H9 (cell line): ENCODE measurements at regions not wholly inside any gene's neighbourhood (a gene's known extent, or its start where the extent isn't known, plus 50 kb on each side); places are given as distances from the start of the nearest gene placed in this dataset.

ENCODE experiments used
- DNase-seq: peaks from one replicate; pipeline ENCODE4 v3.0.0-alpha.2; 2017
- H2AFZ ChIP-seq: one replicate; pipeline ENCODE4 v1.6.1; 2013; ENCODE audit warnings: mild to moderate bottlenecking, low read length, control low read depth, moderate library complexity
- H2AK5ac ChIP-seq: 2 replicates; pipeline ENCODE4 v1.6.1; 2013; ENCODE audit warnings: low read length, control low read depth, mixed read lengths; ENCODE audit not compliant: insufficient read length
- H2BK120ac ChIP-seq: one replicate; pipeline ENCODE4 v1.6.1; 2013; ENCODE audit warnings: low read depth, mild to moderate bottlenecking, low read length, control low read depth, inconsistent platforms; ENCODE audit not compliant: poor library complexity, severe bottlenecking
- H2BK12ac ChIP-seq: 2 replicates; pipeline ENCODE4 v1.6.1; 2013; ENCODE audit warnings: low read length, control low read depth, mixed read lengths, low read depth; ENCODE audit not compliant: insufficient read length
- H2BK15ac ChIP-seq: 2 replicates; pipeline ENCODE4 v1.6.1; 2013; ENCODE audit warnings: low read depth, low read length, control low read depth
- H2BK20ac ChIP-seq: one replicate; pipeline ENCODE4 v1.6.1; 2013; ENCODE audit warnings: low read depth, mild to moderate bottlenecking, low read length, control low read depth, inconsistent platforms; ENCODE audit not compliant: poor library complexity, severe bottlenecking
- H2BK5ac ChIP-seq: 2 replicates; pipeline ENCODE4 v1.6.1; 2013; ENCODE audit warnings: low read length, control low read depth, mixed read lengths; ENCODE audit not compliant: insufficient read length
- H3K14ac ChIP-seq: 2 replicates; pipeline ENCODE4 v1.6.1; 2013; ENCODE audit warnings: low read length, control low read depth; ENCODE audit not compliant: insufficient read depth
- H3K18ac ChIP-seq: 2 replicates; pipeline ENCODE4 v1.6.1; 2013; ENCODE audit warnings: low read depth, mild to moderate bottlenecking, mixed read lengths, low read length, control low read depth; ENCODE audit not compliant: insufficient read length
- H3K23ac ChIP-seq: 2 replicates; pipeline ENCODE4 v1.6.1; 2013; ENCODE audit warnings: low read length, control low read depth, mixed read lengths, low read depth; ENCODE audit not compliant: insufficient read length
- H3K23me2 ChIP-seq: 2 replicates; pipeline ENCODE4 v1.6.1; 2013; ENCODE audit warnings: low read depth, mild to moderate bottlenecking, mixed read lengths, low read length, control low read depth; ENCODE audit not compliant: insufficient read length, poor library complexity, severe bottlenecking
- H3K27ac ChIP-seq: 2 replicates; pipeline ENCODE4 v1.5.1; 2013; ENCODE audit warnings: low read length, control low read depth, mixed read lengths, low read depth; ENCODE audit not compliant: insufficient read length
- H3K27me3 ChIP-seq: 2 replicates; pipeline ENCODE4 v1.6.1; 2013; ENCODE audit warnings: low read length, control low read depth, inconsistent platforms; ENCODE audit not compliant: insufficient read depth
- H3K4ac ChIP-seq: 2 replicates; pipeline ENCODE4 v1.6.1; 2013; ENCODE audit warnings: low read depth, mild to moderate bottlenecking, control low read depth, inconsistent platforms, low read length, moderate library complexity
- H3K4me1 ChIP-seq: 2 replicates; pipeline ENCODE4 v1.6.1; 2013; ENCODE audit warnings: low read length, control low read depth, inconsistent platforms; ENCODE audit not compliant: insufficient read depth
- H3K4me2 ChIP-seq: 2 replicates; pipeline ENCODE4 v1.6.1; 2013; ENCODE audit warnings: low read length, control low read depth, mixed read lengths; ENCODE audit not compliant: insufficient read length, insufficient read depth
- H3K56ac ChIP-seq: 2 replicates; pipeline ENCODE4 v1.6.1; 2013; ENCODE audit warnings: low read depth, mild to moderate bottlenecking, mixed read lengths, low read length, control low read depth; ENCODE audit not compliant: insufficient read length
- H3K79me1 ChIP-seq: 2 replicates; pipeline ENCODE4 v1.6.1; 2013; ENCODE audit warnings: low read depth, mild to moderate bottlenecking, moderate library complexity, low read length, control low read depth, inconsistent platforms; ENCODE audit not compliant: insufficient read depth, poor library complexity, severe bottlenecking
- H3K79me2 ChIP-seq: 2 replicates; pipeline ENCODE4 v1.6.1; 2013; ENCODE audit warnings: low read length, control low read depth, inconsistent platforms; ENCODE audit not compliant: insufficient read depth
- H3K9ac ChIP-seq: 2 replicates; pipeline ENCODE4 v1.6.1; 2013; ENCODE audit warnings: low read length, control low read depth, mixed read lengths; ENCODE audit not compliant: insufficient read length; ENCODE audit errors: extremely low read depth
- H3K9me3 ChIP-seq: one replicate; pipeline ENCODE4 v1.6.1; 2013; ENCODE audit warnings: low read depth, low read length, inconsistent platforms; ENCODE audit not compliant: control insufficient read depth
- H3T11ph ChIP-seq: one replicate; pipeline ENCODE4 v1.6.1; 2013; ENCODE audit warnings: mild to moderate bottlenecking, low read length, control low read depth, inconsistent platforms
- H4K20me1 ChIP-seq: one replicate; pipeline ENCODE4 v1.6.1; 2013; ENCODE audit not compliant: control insufficient read depth, insufficient read length, insufficient read depth
- H4K5ac ChIP-seq: 2 replicates; pipeline ENCODE4 v1.6.1; 2013; ENCODE audit warnings: low read depth, mild to moderate bottlenecking, mixed read lengths, low read length, control low read depth; ENCODE audit not compliant: insufficient read length
- H4K8ac ChIP-seq: replicated peaks from 2 replicates; pipeline ENCODE4 v1.6.1; 2013; ENCODE audit warnings: low read length, control low read depth, mixed read lengths, low read depth; ENCODE audit not compliant: insufficient read length
- H4K91ac ChIP-seq: 2 replicates; pipeline ENCODE4 v1.6.1; 2013; ENCODE audit warnings: low read depth, mild to moderate bottlenecking, moderate library complexity, mixed read lengths, low read length, control low read depth; ENCODE audit not compliant: insufficient read length
- H3K27ac Mint-ChIP-seq, 3 experiments: 2 replicates in 2 of 3; 3 replicates in 1 of 3; pipeline ENCODE4 v1.8.0; 2020 to 2021; ENCODE audit warnings: mixed read lengths in 3 of 3, mild to moderate bottlenecking in 1 of 3, moderate library complexity in 1 of 3
- H3K27me3 Mint-ChIP-seq: 2 replicates; pipeline ENCODE4 v1.8.0; 2021; ENCODE audit warnings: low read depth, mild to moderate bottlenecking, moderate library complexity, mixed read lengths
- H3K36me3 Mint-ChIP-seq, 3 experiments: 2 replicates in 2 of 3; 3 replicates in 1 of 3; pipeline ENCODE4 v1.8.0; 2020 to 2021; ENCODE audit warnings: low read depth in 3 of 3, mixed read lengths in 3 of 3; ENCODE audit not compliant: insufficient read depth in 1 of 3
- H3K4me1 Mint-ChIP-seq, 2 experiments: 2 replicates each; pipeline ENCODE4 v1.8.0; 2020; ENCODE audit warnings: mixed read lengths in 2 of 2
- H3K4me3 Mint-ChIP-seq, 2 experiments: 2 replicates in 1 of 2; 3 replicates in 1 of 2; pipeline ENCODE4 v1.8.0; 2020 to 2021; ENCODE audit warnings: mild to moderate bottlenecking in 2 of 2, mixed read lengths in 2 of 2, moderate library complexity in 1 of 2
- H3K9me3 Mint-ChIP-seq, 2 experiments: 2 replicates in 1 of 2; 3 replicates in 1 of 2; pipeline ENCODE4 v1.8.0; 2020; ENCODE audit warnings: mild to moderate bottlenecking in 2 of 2, mixed read lengths in 2 of 2, moderate library complexity in 1 of 2
- CTCF ChIP-seq: fragments of 200-600 bp; sonication (generic); conservative IDR thresholded peaks from 3 replicates; pipeline ENCODE4 v1.8.0; 2021; ENCODE audit warnings: antibody characterized with exemption, mild to moderate bottlenecking
- WGBS: extraction: QIAGEN DNeasy Blood & Tissue Kit; methylation state at CpG from one replicate; pipeline ENCODE4 v1.1.7; 2013; ENCODE audit warnings: missing lambda C conversion rate, low lambda C conversion rate, mixed read lengths; ENCODE audit not compliant: insufficient read length; ENCODE audit errors: extremely low coverage; 5-methylcytosine and 5-hydroxymethylcytosine counted together

DNA sequence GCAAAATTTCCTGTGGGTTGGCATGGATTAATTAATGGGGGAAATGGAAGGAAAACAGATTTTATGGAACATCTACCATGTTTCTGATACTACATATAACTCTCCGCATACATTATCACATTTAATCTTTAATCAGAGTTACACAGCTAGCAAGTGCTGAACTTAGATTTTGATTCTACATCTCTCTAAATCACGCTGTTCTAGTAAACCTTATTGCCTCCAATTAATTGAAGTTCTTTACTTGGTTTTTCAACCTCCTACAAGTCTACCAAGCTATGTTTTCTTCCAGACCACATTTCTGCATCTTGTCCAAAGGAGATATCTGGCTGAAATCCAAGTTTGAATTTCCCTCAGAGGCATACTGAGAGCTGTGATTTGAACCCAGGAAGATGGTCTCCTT lies 125.8 kb upstream of the GAREM1 start:
- H3K27ac ChIP-seq, result no peak overlapping the region
- H3K4me3 Mint-ChIP-seq, result no peak overlapping the region
- no peaks in the 10 kb centered on the region for H4K20me1 ChIP-seq
- no peak overlapping the region for H3K27ac Mint-ChIP-seq
- H4K91ac ChIP-seq, result no peak overlapping the region
- H3K9me3 ChIP-seq, result no peaks in the 10 kb centered on the region
- no peaks in the 10 kb centered on the region for H3K23me2 ChIP-seq
- no peak overlapping the region for H3K4me2 ChIP-seq
- no peak overlapping the region for H3T11ph ChIP-seq
- no peak overlapping the region for H3K9ac ChIP-seq
- H3K79me2 ChIP-seq, result no peaks in the 10 kb centered on the region
- no peak overlapping the region for H3K56ac ChIP-seq
- H2BK12ac ChIP-seq, result no peak overlapping the region
- H3K4me1 ChIP-seq, result no peaks in the 10 kb centered on the region
- H4K5ac ChIP-seq, result no peak overlapping the region
- no peak overlapping the region for H3K23ac ChIP-seq
- no peak overlapping the region for H4K8ac ChIP-seq
- H3K9me3 Mint-ChIP-seq, result no peaks in the 10 kb centered on the region
- no peaks in the 10 kb centered on the region for H3K27me3 Mint-ChIP-seq
- no peak overlapping the region for H2AFZ ChIP-seq
- H3K18ac ChIP-seq, result no peak overlapping the region
- no peaks in the 10 kb centered on the region for H3K79me1 ChIP-seq
- H2BK15ac ChIP-seq, result no peak overlapping the region
- no peak overlapping the region for H3K14ac ChIP-seq
- H2BK120ac ChIP-seq, result no peak overlapping the region
- no CpG with 5 or more reads among the region's 2 CpGs for WGBS
- no peak for DNase-seq
- H3K27me3 ChIP-seq, result no peaks in the 10 kb centered on the region
- H3K4ac ChIP-seq, result no peak overlapping the region
- no peak for TF ChIP-seq CTCF
- no peaks in the 10 kb centered on the region for H3K36me3 Mint-ChIP-seq
- H3K4me1 Mint-ChIP-seq, result peaks cover 2 to 12% of the 10 kb centered on the region in 2 experiments; a peak in 3 of 4 replicates
- no peak overlapping the region for H2AK5ac ChIP-seq
- H2BK5ac ChIP-seq, result no peak overlapping the region
- no peak overlapping the region for H2BK20ac ChIP-seq
